HL-60 (cell line): ENCODE measurements at regions not wholly inside any gene's neighbourhood (a gene's known extent, or its start where the extent isn't known, plus 50 kb on each side); places are given as distances from the start of the nearest gene placed in this dataset.

ENCODE experiments used
- DNase-seq, 2 experiments: peaks; one replicate each; pipeline ENCODE4 v3.0.0-alpha.2; 2010 to 2020; ENCODE audit warnings: low read depth in 1 of 2, low spot score in 1 of 2
- H3K27ac ChIP-seq: fragments of 250-450 bp; sonication (Bioruptor Pico); replicated peaks from 2 replicates; pipeline ENCODE4 v1.5.1; 2020; ENCODE audit warnings: mild to moderate bottlenecking, moderate library complexity
- H3K27me3 ChIP-seq: fragments of 250-450 bp; sonication (Bioruptor Pico); 2 replicates; pipeline ENCODE4 v1.5.1; 2021; ENCODE audit warnings: mild to moderate bottlenecking, moderate library complexity; ENCODE audit not compliant: insufficient read depth, poor library complexity, severe bottlenecking
- H3K4me3 ChIP-seq: replicated peaks from 2 replicates; pipeline ENCODE4 v1.5.1; 2011; ENCODE audit warnings: mild to moderate bottlenecking, control low read depth, low read length; ENCODE audit not compliant: insufficient read depth
- CTCF ChIP-seq: IDR thresholded peaks from one replicate; pipeline ENCODE4 v1.5.1; 2011; ENCODE audit warnings: low read length, control low read depth, inconsistent platforms; ENCODE audit not compliant: insufficient read depth
- GABPA ChIP-seq: IDR thresholded peaks from 2 replicates; pipeline ENCODE4 v1.6.1; 2012; ENCODE audit warnings: low read depth
- POLR2AphosphoS5 ChIP-seq: IDR thresholded peaks from 2 replicates; pipeline ENCODE4 v1.6.1; 2012; ENCODE audit warnings: low read depth
- REST ChIP-seq: IDR thresholded peaks from 2 replicates; pipeline ENCODE4 v1.6.1; 2012; ENCODE audit warnings: low read depth; ENCODE audit not compliant: insufficient replicate concordance
- SPI1 ChIP-seq: IDR thresholded peaks from 2 replicates; pipeline ENCODE4 v1.6.1; 2012; ENCODE audit warnings: low read depth, mild to moderate bottlenecking, borderline replicate concordance

GRCh38 chr5:2633992-2634391 lies 117.5 kb downstream of the IRX2 start:
- Histone ChIP-seq H3K4me3 (no peak overlapping the region), H3K27ac (no peak overlapping the region), H3K27me3 (no peaks in the 10 kb centered on the region)
- TF ChIP-seq GABPA = no peak
- TF ChIP-seq POLR2AphosphoS5 = no peak
- TF ChIP-seq SPI1 = no peak
- no peak for TF ChIP-seq REST
- no peak for TF ChIP-seq CTCF
- DNase-seq = no peak

- H3K27me3 ChIP-seq = no peaks in the 10 kb centered on the region
- TF ChIP-seq POLR2AphosphoS5 = no peak
- TF ChIP-seq GABPA = no peak
- no peak for TF ChIP-seq REST
- no peak for TF ChIP-seq SPI1
Measured at GRCh38 chr5:2631758-2632157, 119.7 kb downstream of the IRX2 start.

GRCh38 chr5:2629045-2629444 lies 122.4 kb downstream of the IRX2 start:
- no peaks in the 10 kb centered on the region for H3K27me3 ChIP-seq
- TF ChIP-seq REST (no peak), SPI1 (no peak), POLR2AphosphoS5 (no peak), CTCF (no peak), GABPA (no peak)
- no peak overlapping the region for H3K4me3 ChIP-seq
- no peak for DNase-seq
- no peak overlapping the region for H3K27ac ChIP-seq

More at GRCh38 chr5:2631758-2632157, 119.7 kb downstream of the IRX2 start:
- Histone ChIP-seq H3K4me3 (no peak overlapping the region), H3K27ac (no peak overlapping the region)
- DNase-seq = no peak

GRCh38 chr5:2627867-2628266 lies 123.6 kb downstream of the IRX2 start:
- Histone ChIP-seq H3K27ac (no peak overlapping the region), H3K4me3 (no peak overlapping the region), H3K27me3 (no peaks in the 10 kb centered on the region)
- TF ChIP-seq CTCF (no peak), SPI1 (no peak), GABPA (no peak), REST (no peak)
- DNase-seq = no peak
